ENCODE measurements at regions not wholly inside any gene's neighbourhood (a gene's known extent, or its start where the extent isn't known, plus 50 kb on each side); places are given as distances from the start of the nearest gene placed in this dataset.
"Not testable (repeated sequence)": the region's sequence is repeated elsewhere in the genome, so short reads cannot be mapped to it uniquely, and the experiment has no call there.

- no peak for DNase-seq
Observed at GRCh38 chrX:140337263-140337662, 167.6 kb downstream of the SOX3 start.

GRCh38 chrX:140318296-140318695 is 186.6 kb downstream of the SOX3 start:
- no peak for DNase-seq

GRCh38 chrX:140317462-140317861 is 187.4 kb downstream of the SOX3 start:
- DNase-seq: no peak

GRCh38 chrX:140298960-140299825 is 205.7 kb downstream of the SOX3 start:
- DNase-seq: no peak

GRCh38 chrX:140297273-140297672 is 207.6 kb downstream of the SOX3 start:
- DNase-seq: no peak

- DNase-seq: no peak
Observed at GRCh38 chrX:140292961-140293360, 211.9 kb downstream of the SOX3 start.

GRCh38 chrX:140292188-140292587 is 212.7 kb downstream of the SOX3 start:
- DNase-seq: no peak

- DNase-seq: no peak
Observed at GRCh38 chrX:140274811-140275525, 229.9 kb downstream of the SOX3 start.

- DNase-seq: no peak
Observed at GRCh38 chrX:140273921-140274320, 230.9 kb downstream of the SOX3 start.

GRCh38 chrX:140250391-140250790 is 254.5 kb downstream of the SOX3 start:
- no peak for DNase-seq

- no peak for DNase-seq
Observed at GRCh38 chrX:140249088-140249487, 255.8 kb downstream of the SOX3 start.

- DNase-seq: no peak
Observed at GRCh38 chrX:140229191-140229590, 263.9 kb upstream of the CXorf66 start.

- DNase-seq: not testable (repeated sequence)
Observed at GRCh38 chrX:140226037-140226436, 260.7 kb upstream of the CXorf66 start.

GRCh38 chrX:140215894-140216293 is 250.6 kb upstream of the CXorf66 start:
- not testable (repeated sequence) for DNase-seq

GRCh38 chrX:140214518-140214917 is 249.2 kb upstream of the CXorf66 start:
- DNase-seq: not testable (repeated sequence)

GRCh38 chrX:140206657-140207056 is 241.3 kb upstream of the CXorf66 start:
- DNase-seq: no peak

- DNase-seq: no peak
Observed at GRCh38 chrX:140190441-140191108, 225.3 kb upstream of the CXorf66 start.

- no peak for DNase-seq
Observed at GRCh38 chrX:140180585-140180984, 215.3 kb upstream of the CXorf66 start.

- DNase-seq: no peak
Observed at GRCh38 chrX:140177821-140178220, 212.5 kb upstream of the CXorf66 start.

GRCh38 chrX:140172401-140172800 is 207.1 kb upstream of the CXorf66 start:
- no peak for DNase-seq

- DNase-seq: no peak
Observed at GRCh38 chrX:140167551-140167950, 202.2 kb upstream of the CXorf66 start.

- no peak for DNase-seq
Observed at GRCh38 chrX:140165849-140166248, 200.5 kb upstream of the CXorf66 start.

GRCh38 chrX:140164391-140164790 is 199.1 kb upstream of the CXorf66 start:
- DNase-seq: no peak

All from activated effector memory CD4-positive, alpha-beta T cell treated with Interleukin-2 at 50 U/mL for 16 hours (primary cell).